H9 (cell line): ENCODE measurements at regions not wholly inside any gene's neighbourhood (a gene's known extent, or its start where the extent isn't known, plus 50 kb on each side); places are given as distances from the start of the nearest gene placed in this dataset.

Source experiments
- DNase-seq: peaks from one replicate; pipeline ENCODE4 v3.0.0-alpha.2; 2017
- H2AFZ ChIP-seq: one replicate; pipeline ENCODE4 v1.6.1; 2013; ENCODE audit warnings: mild to moderate bottlenecking, low read length, control low read depth, moderate library complexity
- H2AK5ac ChIP-seq: 2 replicates; pipeline ENCODE4 v1.6.1; 2013; ENCODE audit warnings: low read length, control low read depth, mixed read lengths; ENCODE audit not compliant: insufficient read length
- H2BK120ac ChIP-seq: one replicate; pipeline ENCODE4 v1.6.1; 2013; ENCODE audit warnings: low read depth, mild to moderate bottlenecking, low read length, control low read depth, inconsistent platforms; ENCODE audit not compliant: poor library complexity, severe bottlenecking
- H2BK12ac ChIP-seq: 2 replicates; pipeline ENCODE4 v1.6.1; 2013; ENCODE audit warnings: low read length, control low read depth, mixed read lengths, low read depth; ENCODE audit not compliant: insufficient read length
- H2BK15ac ChIP-seq: 2 replicates; pipeline ENCODE4 v1.6.1; 2013; ENCODE audit warnings: low read depth, low read length, control low read depth
- H2BK20ac ChIP-seq: one replicate; pipeline ENCODE4 v1.6.1; 2013; ENCODE audit warnings: low read depth, mild to moderate bottlenecking, low read length, control low read depth, inconsistent platforms; ENCODE audit not compliant: poor library complexity, severe bottlenecking
- H2BK5ac ChIP-seq: 2 replicates; pipeline ENCODE4 v1.6.1; 2013; ENCODE audit warnings: low read length, control low read depth, mixed read lengths; ENCODE audit not compliant: insufficient read length
- H3K14ac ChIP-seq: 2 replicates; pipeline ENCODE4 v1.6.1; 2013; ENCODE audit warnings: low read length, control low read depth; ENCODE audit not compliant: insufficient read depth
- H3K18ac ChIP-seq: 2 replicates; pipeline ENCODE4 v1.6.1; 2013; ENCODE audit warnings: low read depth, mild to moderate bottlenecking, mixed read lengths, low read length, control low read depth; ENCODE audit not compliant: insufficient read length
- H3K23ac ChIP-seq: 2 replicates; pipeline ENCODE4 v1.6.1; 2013; ENCODE audit warnings: low read length, control low read depth, mixed read lengths, low read depth; ENCODE audit not compliant: insufficient read length
- H3K23me2 ChIP-seq: 2 replicates; pipeline ENCODE4 v1.6.1; 2013; ENCODE audit warnings: low read depth, mild to moderate bottlenecking, mixed read lengths, low read length, control low read depth; ENCODE audit not compliant: insufficient read length, poor library complexity, severe bottlenecking
- H3K27ac ChIP-seq: 2 replicates; pipeline ENCODE4 v1.5.1; 2013; ENCODE audit warnings: low read length, control low read depth, mixed read lengths, low read depth; ENCODE audit not compliant: insufficient read length
- H3K27me3 ChIP-seq: 2 replicates; pipeline ENCODE4 v1.6.1; 2013; ENCODE audit warnings: low read length, control low read depth, inconsistent platforms; ENCODE audit not compliant: insufficient read depth
- H3K4ac ChIP-seq: 2 replicates; pipeline ENCODE4 v1.6.1; 2013; ENCODE audit warnings: low read depth, mild to moderate bottlenecking, control low read depth, inconsistent platforms, low read length, moderate library complexity
- H3K4me1 ChIP-seq: 2 replicates; pipeline ENCODE4 v1.6.1; 2013; ENCODE audit warnings: low read length, control low read depth, inconsistent platforms; ENCODE audit not compliant: insufficient read depth
- H3K4me2 ChIP-seq: 2 replicates; pipeline ENCODE4 v1.6.1; 2013; ENCODE audit warnings: low read length, control low read depth, mixed read lengths; ENCODE audit not compliant: insufficient read length, insufficient read depth
- H3K56ac ChIP-seq: 2 replicates; pipeline ENCODE4 v1.6.1; 2013; ENCODE audit warnings: low read depth, mild to moderate bottlenecking, mixed read lengths, low read length, control low read depth; ENCODE audit not compliant: insufficient read length
- H3K79me1 ChIP-seq: 2 replicates; pipeline ENCODE4 v1.6.1; 2013; ENCODE audit warnings: low read depth, mild to moderate bottlenecking, moderate library complexity, low read length, control low read depth, inconsistent platforms; ENCODE audit not compliant: insufficient read depth, poor library complexity, severe bottlenecking
- H3K79me2 ChIP-seq: 2 replicates; pipeline ENCODE4 v1.6.1; 2013; ENCODE audit warnings: low read length, control low read depth, inconsistent platforms; ENCODE audit not compliant: insufficient read depth
- H3K9ac ChIP-seq: 2 replicates; pipeline ENCODE4 v1.6.1; 2013; ENCODE audit warnings: low read length, control low read depth, mixed read lengths; ENCODE audit not compliant: insufficient read length; ENCODE audit errors: extremely low read depth
- H3K9me3 ChIP-seq: one replicate; pipeline ENCODE4 v1.6.1; 2013; ENCODE audit warnings: low read depth, low read length, inconsistent platforms; ENCODE audit not compliant: control insufficient read depth
- H3T11ph ChIP-seq: one replicate; pipeline ENCODE4 v1.6.1; 2013; ENCODE audit warnings: mild to moderate bottlenecking, low read length, control low read depth, inconsistent platforms
- H4K20me1 ChIP-seq: one replicate; pipeline ENCODE4 v1.6.1; 2013; ENCODE audit not compliant: control insufficient read depth, insufficient read length, insufficient read depth
- H4K5ac ChIP-seq: 2 replicates; pipeline ENCODE4 v1.6.1; 2013; ENCODE audit warnings: low read depth, mild to moderate bottlenecking, mixed read lengths, low read length, control low read depth; ENCODE audit not compliant: insufficient read length
- H4K8ac ChIP-seq: replicated peaks from 2 replicates; pipeline ENCODE4 v1.6.1; 2013; ENCODE audit warnings: low read length, control low read depth, mixed read lengths, low read depth; ENCODE audit not compliant: insufficient read length
- H4K91ac ChIP-seq: 2 replicates; pipeline ENCODE4 v1.6.1; 2013; ENCODE audit warnings: low read depth, mild to moderate bottlenecking, moderate library complexity, mixed read lengths, low read length, control low read depth; ENCODE audit not compliant: insufficient read length
- H3K27ac Mint-ChIP-seq, 3 experiments: 2 replicates in 2 of 3; 3 replicates in 1 of 3; pipeline ENCODE4 v1.8.0; 2020 to 2021; ENCODE audit warnings: mixed read lengths in 3 of 3, mild to moderate bottlenecking in 1 of 3, moderate library complexity in 1 of 3
- H3K27me3 Mint-ChIP-seq: 2 replicates; pipeline ENCODE4 v1.8.0; 2021; ENCODE audit warnings: low read depth, mild to moderate bottlenecking, moderate library complexity, mixed read lengths
- H3K36me3 Mint-ChIP-seq, 3 experiments: 2 replicates in 2 of 3; 3 replicates in 1 of 3; pipeline ENCODE4 v1.8.0; 2020 to 2021; ENCODE audit warnings: low read depth in 3 of 3, mixed read lengths in 3 of 3; ENCODE audit not compliant: insufficient read depth in 1 of 3
- H3K4me1 Mint-ChIP-seq, 2 experiments: 2 replicates each; pipeline ENCODE4 v1.8.0; 2020; ENCODE audit warnings: mixed read lengths in 2 of 2
- H3K4me3 Mint-ChIP-seq, 2 experiments: 2 replicates in 1 of 2; 3 replicates in 1 of 2; pipeline ENCODE4 v1.8.0; 2020 to 2021; ENCODE audit warnings: mild to moderate bottlenecking in 2 of 2, mixed read lengths in 2 of 2, moderate library complexity in 1 of 2
- H3K9me3 Mint-ChIP-seq, 2 experiments: 2 replicates in 1 of 2; 3 replicates in 1 of 2; pipeline ENCODE4 v1.8.0; 2020; ENCODE audit warnings: mild to moderate bottlenecking in 2 of 2, mixed read lengths in 2 of 2, moderate library complexity in 1 of 2
- CTCF ChIP-seq: fragments of 200-600 bp; sonication (generic); conservative IDR thresholded peaks from 3 replicates; pipeline ENCODE4 v1.8.0; 2021; ENCODE audit warnings: antibody characterized with exemption, mild to moderate bottlenecking
- WGBS: extraction: QIAGEN DNeasy Blood & Tissue Kit; methylation state at CpG from one replicate; pipeline ENCODE4 v1.1.7; 2013; ENCODE audit warnings: missing lambda C conversion rate, low lambda C conversion rate, mixed read lengths; ENCODE audit not compliant: insufficient read length; ENCODE audit errors: extremely low coverage; 5-methylcytosine and 5-hydroxymethylcytosine counted together

DNA sequence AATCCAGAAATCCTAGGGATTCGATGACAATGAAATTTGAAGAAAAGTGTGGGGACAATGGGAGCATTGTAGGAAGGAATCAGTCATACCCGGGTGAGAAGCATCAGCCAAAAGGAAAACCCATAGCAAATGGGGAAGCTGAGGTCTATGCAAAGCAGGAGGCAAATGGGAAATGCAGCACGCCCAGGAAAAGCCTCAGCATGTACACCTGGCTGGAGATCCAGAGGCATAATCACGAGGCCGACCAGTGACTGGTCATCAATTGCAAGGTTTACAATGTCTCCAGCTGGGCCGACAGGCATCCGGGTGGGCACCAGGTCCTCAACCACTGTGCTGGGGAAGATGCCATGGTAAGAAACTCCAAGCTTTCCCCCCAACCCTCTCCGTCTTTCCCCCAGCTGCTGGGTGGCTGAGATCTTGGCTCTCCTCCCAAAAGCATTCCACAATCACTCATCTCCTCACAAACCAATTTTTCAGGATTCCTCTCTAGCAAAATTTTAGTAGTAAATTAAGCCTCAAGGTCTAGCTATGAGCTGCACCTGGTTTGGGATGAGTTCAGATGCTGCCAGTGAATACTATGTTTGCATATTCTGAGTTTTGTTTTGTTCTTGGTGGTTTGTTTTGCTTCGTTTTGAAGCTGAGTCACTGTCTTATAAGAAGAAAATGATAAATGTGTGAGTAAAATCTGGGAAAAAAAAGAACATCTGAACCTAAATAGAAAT lies 98.0 kb upstream of the OR5AK2 start:
- Mint-ChIP-seq H3K9me3 (no peaks in the 10 kb centered on the region), H3K36me3 (no peaks in the 10 kb centered on the region), H3K4me1 (peaks cover 0 to 5% of the 10 kb centered on the region in 2 experiments; a peak in 2 of 4 replicates), H3K27me3 (peaks cover 5% of the 10 kb centered on the region), H3K4me3 (no peak overlapping the region), H3K27ac (no peak overlapping the region)
- Histone ChIP-seq H3K9ac (no peak overlapping the region), H2BK15ac (no peak overlapping the region), H3K23ac (no peak overlapping the region), H3K4ac (no peak overlapping the region), H3K56ac (no peak overlapping the region), H3K9me3 (no peaks in the 10 kb centered on the region), H2BK12ac (no peak overlapping the region), H3K23me2 (no peaks in the 10 kb centered on the region), H3K14ac (no peak overlapping the region), H3K4me1 (no peaks in the 10 kb centered on the region), H3K4me2 (no peak overlapping the region), H4K20me1 (no peaks in the 10 kb centered on the region), H2AFZ (no peak overlapping the region), H4K91ac (no peak overlapping the region), H3T11ph (no peak overlapping the region), H2BK5ac (no peak overlapping the region), H3K27ac (no peak overlapping the region), H2AK5ac (no peak overlapping the region), H3K79me1 (no peaks in the 10 kb centered on the region), H3K27me3 (no peaks in the 10 kb centered on the region), H4K8ac (no peak overlapping the region), H4K5ac (no peak overlapping the region), H3K18ac (no peak overlapping the region), H2BK120ac (no peak overlapping the region), H2BK20ac (no peak overlapping the region), H3K79me2 (no peaks in the 10 kb centered on the region)
- TF ChIP-seq CTCF: no peak
- no peak for DNase-seq
- no CpG with 5 or more reads among the region's 9 CpGs for WGBS
